Activated naive CD4-positive, alpha-beta T cell treated with anti-CD3 and anti-CD28 coated beads, Interleukin-2, amount 50 U/mL, for 24 hours (primary cell): ENCODE measurements at regions not wholly inside any gene's neighbourhood (a gene's known extent, or its start where the extent isn't known, plus 50 kb on each side); places are given as distances from the start of the nearest gene placed in this dataset.

Source experiments
- H3K27ac Mint-ChIP-seq: one replicate; pipeline ENCODE4 v1.8.0; 2021; ENCODE audit warnings: mild to moderate bottlenecking, mixed read lengths
- H3K27me3 Mint-ChIP-seq: one replicate; pipeline ENCODE4 v1.8.0; 2021; ENCODE audit warnings: mixed read lengths
- H3K36me3 Mint-ChIP-seq: one replicate; pipeline ENCODE4 v1.8.0; 2021; ENCODE audit warnings: mixed read lengths
- H3K4me1 Mint-ChIP-seq: one replicate; pipeline ENCODE4 v1.8.0; 2021; ENCODE audit warnings: mixed read lengths
- H3K4me3 Mint-ChIP-seq: one replicate; pipeline ENCODE4 v1.8.0; 2021; ENCODE audit warnings: mild to moderate bottlenecking, mixed read lengths
- H3K9me3 Mint-ChIP-seq: one replicate; pipeline ENCODE4 v1.8.0; 2021; ENCODE audit warnings: mixed read lengths

DNA sequence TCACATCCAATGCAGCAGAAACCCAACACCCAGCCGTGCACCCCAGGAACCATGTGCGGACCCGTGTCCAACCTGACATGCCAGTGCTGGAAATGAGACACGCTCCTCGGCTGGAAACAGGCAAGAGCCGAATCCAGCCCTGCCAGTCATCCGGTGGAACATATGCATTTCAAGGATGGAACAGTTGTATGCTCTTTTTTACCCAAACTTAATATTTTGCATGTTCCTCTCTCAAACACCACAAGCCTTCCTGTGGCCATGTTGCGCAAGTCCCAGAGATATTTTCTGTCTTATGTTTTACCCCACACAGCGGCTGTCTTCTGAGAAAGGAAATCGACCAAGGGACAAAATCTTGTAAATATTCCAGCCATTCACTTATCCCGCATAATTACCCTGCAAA lies 196.9 kb downstream of the BCL11B start:
- Mint-ChIP-seq H3K36me3 (peaks cover 10% of the 10 kb centered on the region), H3K4me3 (no peak overlapping the region), H3K9me3 (no peaks in the 10 kb centered on the region), H3K27me3 (no peaks in the 10 kb centered on the region), H3K4me1 (peaks cover 9% of the 10 kb centered on the region), H3K27ac (no peak overlapping the region)

DNA sequence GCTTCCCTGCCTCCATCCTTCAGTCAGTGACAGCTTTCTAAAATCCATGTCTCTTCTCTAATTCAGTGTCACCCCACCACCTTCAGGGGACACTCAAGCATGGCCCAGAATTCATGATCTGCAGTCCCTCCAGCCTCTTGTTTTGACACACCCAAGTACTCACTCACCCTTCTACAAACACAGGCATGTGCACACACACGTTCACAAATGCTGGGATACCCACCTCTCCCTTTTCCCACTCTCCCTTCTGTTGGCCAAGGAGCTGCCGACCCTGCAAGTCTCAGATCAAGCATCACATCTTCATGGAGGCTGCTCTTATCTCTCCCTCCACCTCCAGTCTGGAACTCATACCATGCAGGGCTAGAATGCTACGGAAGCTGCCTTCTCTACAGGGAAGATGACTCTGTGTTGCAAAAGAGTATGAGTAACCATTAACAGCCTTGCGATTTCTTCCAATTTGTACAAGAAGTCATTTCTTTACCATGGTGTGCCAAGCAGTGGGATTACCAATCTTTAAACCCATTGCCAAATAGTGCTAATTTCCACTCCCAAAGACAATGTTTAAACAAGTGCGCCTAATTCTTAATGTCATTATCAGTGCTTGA lies 196.1 kb downstream of the BCL11B start:
- Mint-ChIP-seq H3K4me1 (peaks cover 9% of the 10 kb centered on the region), H3K36me3 (peaks cover 13% of the 10 kb centered on the region), H3K27ac (no peak overlapping the region), H3K4me3 (no peak overlapping the region), H3K27me3 (no peaks in the 10 kb centered on the region), H3K9me3 (peaks cover 2% of the 10 kb centered on the region)

DNA sequence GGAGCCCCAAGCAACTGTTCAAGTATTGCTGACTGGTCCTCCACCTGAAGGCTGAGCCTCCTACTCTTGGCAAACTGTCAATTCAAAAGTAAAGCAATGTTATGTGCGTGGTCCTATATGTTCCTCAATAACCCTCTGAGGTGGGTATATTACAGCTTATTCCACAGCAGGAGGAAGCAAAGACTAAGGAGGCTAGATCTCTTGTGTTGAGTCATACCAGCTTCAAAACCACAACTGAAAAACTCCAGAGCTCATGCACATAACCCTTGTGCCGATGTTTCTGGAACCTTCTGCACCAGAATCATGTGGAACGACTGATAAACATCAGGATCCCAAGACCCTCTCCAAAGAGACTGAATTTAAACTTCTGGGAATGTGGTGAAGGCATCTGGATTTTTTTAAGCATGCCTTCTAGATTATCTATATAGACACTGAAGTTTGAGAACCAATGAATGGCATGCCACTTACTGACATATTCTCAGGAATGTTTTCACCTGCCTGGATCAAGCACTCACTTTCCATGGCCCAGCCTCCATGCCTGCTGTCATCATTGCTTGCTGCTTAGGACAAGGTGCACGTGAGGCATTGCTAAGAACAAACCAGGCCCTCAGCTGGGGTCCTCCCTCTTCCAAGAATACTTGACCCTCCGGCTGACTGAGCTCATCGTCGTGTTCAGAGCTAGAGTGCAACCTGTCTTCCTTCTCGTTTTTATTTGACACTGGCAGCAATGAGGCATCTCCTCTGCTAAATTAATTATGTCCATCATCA lies 194.7 kb downstream of the BCL11B start:
- Mint-ChIP-seq H3K9me3 (peaks cover 4% of the 10 kb centered on the region), H3K27ac (no peak overlapping the region), H3K4me1 (peaks cover 9% of the 10 kb centered on the region), H3K27me3 (no peaks in the 10 kb centered on the region), H3K4me3 (no peak overlapping the region), H3K36me3 (peaks cover 9% of the 10 kb centered on the region)

DNA sequence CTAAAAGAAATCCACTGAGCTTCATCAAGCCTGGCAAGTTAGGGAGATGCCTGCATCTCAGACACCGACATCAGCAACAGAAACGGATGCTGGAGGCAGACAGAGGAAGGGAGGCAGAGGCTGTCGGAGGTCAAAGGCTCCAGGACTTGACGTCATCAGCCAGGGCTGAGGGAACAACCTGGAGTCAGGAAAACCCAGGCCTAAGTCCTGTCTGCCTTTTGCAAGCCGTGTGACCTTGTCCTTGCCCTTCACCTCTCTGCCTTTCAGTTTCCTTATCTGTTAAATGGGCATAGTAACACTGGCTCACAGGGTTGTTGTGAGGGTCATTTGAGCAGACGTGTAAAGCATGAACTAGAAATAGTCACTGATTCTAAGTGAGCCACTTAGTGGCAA lies 194.2 kb downstream of the BCL11B start:
- no peak overlapping the region for H3K27ac Mint-ChIP-seq
- H3K4me3 Mint-ChIP-seq = no peak overlapping the region
- no peaks in the 10 kb centered on the region for H3K27me3 Mint-ChIP-seq
- peaks cover 9% of the 10 kb centered on the region for H3K4me1 Mint-ChIP-seq
- H3K9me3 Mint-ChIP-seq = peaks cover 4% of the 10 kb centered on the region
- peaks cover 9% of the 10 kb centered on the region for H3K36me3 Mint-ChIP-seq

DNA sequence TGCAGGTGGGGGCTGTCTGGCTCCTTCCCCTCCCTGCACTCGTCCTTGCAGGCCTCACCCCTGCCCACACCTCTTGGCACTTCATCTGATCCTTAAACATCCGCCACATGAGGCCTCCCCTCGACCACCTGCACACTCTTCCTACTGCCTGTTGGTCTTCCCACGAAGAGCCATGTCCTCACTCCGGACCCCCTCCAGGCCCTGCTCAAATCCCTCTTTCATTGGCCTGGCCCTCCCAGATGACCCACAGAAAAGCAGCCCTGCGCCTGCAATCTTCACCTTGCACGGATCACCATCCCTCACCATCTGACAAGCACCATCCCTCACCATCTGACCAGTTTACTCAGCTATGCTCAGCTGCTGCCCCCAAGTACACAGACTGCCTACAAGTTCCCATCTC lies 193.6 kb downstream of the BCL11B start:
- Mint-ChIP-seq H3K36me3 (peaks cover 9% of the 10 kb centered on the region), H3K9me3 (peaks cover 4% of the 10 kb centered on the region), H3K4me1 (peaks cover 9% of the 10 kb centered on the region), H3K27me3 (no peaks in the 10 kb centered on the region), H3K27ac (no peak overlapping the region), H3K4me3 (no peak overlapping the region)

DNA sequence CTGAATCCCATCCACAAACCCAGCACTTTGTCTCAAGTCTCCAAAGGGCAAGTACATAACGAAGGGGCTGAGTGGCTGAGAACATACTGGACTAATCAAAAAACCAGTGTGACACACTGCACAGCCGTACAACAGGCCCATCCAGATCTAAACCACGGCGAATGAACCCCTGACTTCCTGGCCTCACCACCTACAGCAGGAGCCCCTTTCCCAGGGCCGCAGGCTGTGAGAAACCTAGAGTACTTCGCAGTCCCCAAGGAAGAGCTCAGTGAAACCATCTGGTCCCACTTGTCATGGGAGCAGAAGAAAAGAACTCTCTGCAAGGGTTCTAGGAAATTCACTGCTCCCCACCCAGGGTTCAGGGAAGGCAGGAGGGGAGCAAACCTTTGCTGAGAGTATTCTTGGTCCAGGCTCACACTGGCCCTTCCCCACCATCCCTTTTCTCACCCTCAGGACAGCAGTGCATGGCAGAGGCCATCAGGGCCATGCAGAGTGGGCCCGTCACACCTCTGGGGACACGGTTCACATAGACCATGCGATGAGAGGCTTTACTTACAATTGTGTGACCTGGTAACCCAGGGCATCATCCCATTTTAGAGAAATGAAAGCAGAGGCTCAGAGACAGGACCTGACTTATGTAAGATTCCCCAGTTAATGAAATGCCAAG lies 192.8 kb downstream of the BCL11B start:
- Mint-ChIP-seq H3K4me1 (peaks cover 9% of the 10 kb centered on the region), H3K9me3 (peaks cover 7% of the 10 kb centered on the region), H3K36me3 (peaks cover 12% of the 10 kb centered on the region), H3K27ac (no peak overlapping the region), H3K4me3 (no peak overlapping the region), H3K27me3 (no peaks in the 10 kb centered on the region)

DNA sequence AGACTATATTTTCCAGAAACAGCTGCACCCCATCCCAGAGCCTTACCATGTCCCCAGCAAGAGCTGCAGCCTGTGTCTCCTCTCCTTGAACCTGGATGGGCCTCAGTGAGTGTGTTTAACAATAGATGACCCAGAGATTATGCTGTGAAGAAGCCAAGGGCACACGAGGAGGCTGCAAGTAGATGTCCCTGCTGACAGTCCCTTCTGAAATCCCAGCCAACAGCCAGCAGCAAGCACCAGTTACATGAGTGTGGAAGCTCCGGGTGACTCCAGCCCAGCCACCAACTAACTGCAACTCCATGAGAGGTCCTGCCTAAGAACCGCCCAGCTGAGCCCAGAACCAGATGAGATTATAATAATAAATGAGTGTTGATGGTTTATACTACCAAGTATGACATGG lies 191.7 kb downstream of the BCL11B start:
- H3K27me3 Mint-ChIP-seq = no peaks in the 10 kb centered on the region
- peaks cover 9% of the 10 kb centered on the region for H3K4me1 Mint-ChIP-seq
- H3K4me3 Mint-ChIP-seq = no peak overlapping the region
- H3K27ac Mint-ChIP-seq = no peak overlapping the region
- peaks cover 12% of the 10 kb centered on the region for H3K36me3 Mint-ChIP-seq
- H3K9me3 Mint-ChIP-seq = peaks cover 10% of the 10 kb centered on the region

DNA sequence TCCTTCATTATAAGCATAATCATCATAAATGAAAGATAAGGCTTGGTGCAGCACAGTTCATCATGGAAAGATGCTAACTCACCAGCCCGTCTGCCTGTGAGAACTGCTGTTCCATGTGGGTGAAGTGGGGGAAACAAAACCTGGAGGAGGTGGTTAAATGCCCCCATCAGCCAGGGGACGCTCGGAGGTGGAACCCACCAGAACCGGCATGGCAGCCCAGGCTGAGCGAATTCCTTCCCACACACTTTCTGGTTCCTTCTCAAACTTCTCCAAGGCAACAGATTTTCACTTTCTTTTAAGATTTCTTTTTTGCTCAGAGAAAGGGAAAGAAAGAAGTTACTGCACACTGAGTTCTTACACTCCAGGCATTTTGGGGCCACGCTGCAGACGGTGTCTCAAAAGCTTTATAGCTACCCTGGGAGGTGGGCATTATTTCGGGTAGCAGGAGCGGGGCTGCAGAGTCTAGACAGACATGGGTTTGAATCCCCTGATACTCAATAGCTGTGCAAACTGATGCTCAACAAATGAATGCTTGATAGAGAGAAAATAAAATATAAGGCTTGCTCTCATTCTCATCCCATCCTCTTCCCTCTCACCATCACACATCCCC lies 190.7 kb downstream of the BCL11B start:
- peaks cover 15% of the 10 kb centered on the region for H3K9me3 Mint-ChIP-seq
- H3K4me1 Mint-ChIP-seq = peaks cover 9% of the 10 kb centered on the region
- H3K27me3 Mint-ChIP-seq = no peaks in the 10 kb centered on the region
- peaks cover 15% of the 10 kb centered on the region for H3K36me3 Mint-ChIP-seq
- H3K27ac Mint-ChIP-seq = no peak overlapping the region
- H3K4me3 Mint-ChIP-seq = no peak overlapping the region

DNA sequence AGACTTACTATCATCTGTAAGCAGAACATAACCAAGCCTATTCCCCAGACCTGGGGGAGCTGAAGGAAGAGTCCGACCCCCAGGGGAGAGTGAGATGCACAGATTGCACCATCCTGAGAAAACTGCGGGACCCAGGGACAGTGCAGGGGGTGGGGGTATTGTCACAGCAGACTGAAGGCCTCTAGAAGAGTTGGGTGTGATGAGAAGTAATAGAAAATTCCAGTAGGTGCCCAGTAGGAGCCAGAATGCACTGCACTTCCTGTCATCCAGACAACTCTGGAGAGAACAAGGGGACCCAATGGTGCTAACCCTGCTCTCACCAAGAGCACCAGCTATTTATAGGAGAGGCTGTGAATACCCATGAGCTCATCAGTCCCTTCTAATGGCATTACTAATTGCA lies 190.1 kb downstream of the BCL11B start:
- H3K36me3 Mint-ChIP-seq = peaks cover 16% of the 10 kb centered on the region
- H3K4me1 Mint-ChIP-seq = peaks cover 5% of the 10 kb centered on the region
- no peaks in the 10 kb centered on the region for H3K27me3 Mint-ChIP-seq
- no peak overlapping the region for H3K4me3 Mint-ChIP-seq
- H3K9me3 Mint-ChIP-seq = peaks cover 18% of the 10 kb centered on the region
- no peak overlapping the region for H3K27ac Mint-ChIP-seq

DNA sequence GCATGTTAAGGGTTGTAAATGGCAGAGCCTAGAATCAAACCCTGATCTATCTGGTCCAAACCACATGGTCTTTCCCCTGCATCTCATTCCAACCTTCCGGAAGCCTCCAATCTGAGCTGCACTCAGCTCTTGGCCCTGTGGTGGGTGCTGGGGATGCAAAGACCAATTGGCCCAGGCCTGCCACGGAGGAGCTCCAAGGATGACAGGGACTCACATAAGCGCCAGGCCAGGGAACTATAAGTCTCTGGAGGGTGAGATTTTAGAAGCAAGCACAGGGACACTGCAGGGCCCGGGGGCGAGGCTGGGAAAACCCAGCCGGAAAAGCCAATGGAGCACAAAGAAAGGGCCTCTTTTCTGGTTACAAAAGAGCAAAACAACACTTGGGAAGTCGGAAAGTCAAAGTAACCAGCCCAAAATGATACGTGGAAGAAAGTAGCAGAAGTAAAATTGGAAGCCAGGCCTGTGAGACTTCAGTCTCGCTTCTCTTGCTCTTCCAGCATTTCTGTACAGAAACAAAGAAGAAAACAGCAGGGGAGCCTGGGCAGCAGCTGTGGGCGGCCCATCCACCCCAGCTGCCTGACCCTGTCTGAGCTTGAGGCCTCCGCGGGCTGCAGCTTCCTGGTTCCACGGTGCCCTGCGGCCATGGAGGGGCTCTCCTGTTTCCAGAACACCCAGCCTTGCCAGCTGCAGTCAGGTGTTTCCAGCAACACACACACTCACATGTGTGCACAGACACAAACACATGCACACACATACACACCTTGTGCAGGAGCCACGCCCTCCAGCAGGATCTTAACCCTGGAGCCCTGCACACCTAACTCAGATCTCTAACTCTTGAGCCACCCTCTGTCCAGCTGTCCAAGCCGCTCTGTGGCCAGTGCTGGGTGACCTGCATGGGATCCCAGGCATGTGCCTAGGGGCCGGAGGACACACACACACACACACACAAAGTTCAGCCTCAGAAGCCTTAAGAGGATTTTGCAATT lies 178.2 kb downstream of the BCL11B start:
- Mint-ChIP-seq H3K4me1 (no peaks in the 10 kb centered on the region), H3K4me3 (no peak overlapping the region), H3K27me3 (no peaks in the 10 kb centered on the region), H3K27ac (no peak overlapping the region), H3K36me3 (peaks cover 16% of the 10 kb centered on the region), H3K9me3 (no peaks in the 10 kb centered on the region)

DNA sequence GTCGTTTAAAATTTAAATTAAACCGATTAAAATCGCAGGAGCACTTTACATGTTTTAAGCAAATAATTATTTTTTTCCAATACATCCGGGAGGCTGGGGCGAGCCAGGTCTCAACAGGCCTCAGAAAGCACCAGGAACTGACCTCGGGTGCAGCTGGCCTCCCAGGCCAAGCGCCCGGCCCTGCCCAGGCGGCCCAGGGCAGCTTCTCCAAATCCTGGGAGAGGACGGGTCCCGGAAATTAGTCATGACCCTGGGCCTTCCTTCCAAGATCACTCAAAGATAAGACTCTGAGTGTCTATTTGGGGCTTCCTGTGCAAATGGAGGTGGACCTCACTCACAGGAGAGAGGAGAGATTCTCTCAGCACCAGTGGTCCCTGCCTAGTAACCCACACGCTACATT lies 177.1 kb downstream of the BCL11B start:
- Mint-ChIP-seq H3K9me3 (no peaks in the 10 kb centered on the region), H3K27ac (peak overlapping the region; percentile 59), H3K4me3 (no peak overlapping the region), H3K4me1 (no peaks in the 10 kb centered on the region), H3K27me3 (no peaks in the 10 kb centered on the region), H3K36me3 (peaks cover 13% of the 10 kb centered on the region)

DNA sequence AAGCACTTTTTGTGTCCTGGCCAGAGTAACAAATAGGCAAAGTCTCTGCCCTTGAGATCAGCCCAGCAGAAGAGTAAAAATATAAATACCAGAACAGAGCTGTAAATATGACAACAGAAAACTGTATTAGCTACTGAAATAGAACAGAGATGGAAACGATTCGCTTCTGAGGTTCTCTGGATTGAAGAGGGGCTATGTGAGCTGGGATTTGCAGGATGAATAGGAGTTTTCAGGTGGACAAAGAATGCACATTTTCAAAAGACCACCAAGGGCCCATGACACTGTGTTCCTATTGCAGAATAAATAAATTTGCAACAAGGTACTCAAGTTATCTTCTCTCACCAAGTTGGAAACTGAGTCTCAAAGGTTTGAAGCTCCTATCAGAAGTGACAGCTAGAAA lies 176.6 kb downstream of the BCL11B start:
- Mint-ChIP-seq H3K4me1 (no peaks in the 10 kb centered on the region), H3K36me3 (peaks cover 13% of the 10 kb centered on the region), H3K4me3 (no peak overlapping the region), H3K27me3 (no peaks in the 10 kb centered on the region), H3K9me3 (no peaks in the 10 kb centered on the region), H3K27ac (no peak overlapping the region)

DNA sequence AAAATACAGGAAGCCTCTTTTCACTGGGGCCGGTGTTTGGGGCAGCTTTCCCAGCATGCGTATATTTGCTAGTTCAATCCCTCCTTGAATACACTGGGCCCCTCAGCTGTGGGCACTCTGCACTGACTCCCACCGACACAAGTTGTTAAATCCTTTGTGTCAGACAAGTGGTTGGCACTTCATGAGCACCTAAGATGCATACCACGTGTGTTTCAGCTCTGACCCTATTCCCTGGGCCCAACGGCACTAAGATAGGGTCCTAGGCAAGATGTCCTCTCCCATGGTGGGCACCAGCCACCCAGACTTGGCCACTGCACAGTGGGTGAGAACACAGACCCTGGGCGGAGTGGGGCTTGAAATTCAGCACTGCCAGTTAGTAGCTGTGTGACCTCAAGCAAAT lies 173.8 kb downstream of the BCL11B start:
- Mint-ChIP-seq H3K4me3 (no peak overlapping the region), H3K27me3 (no peaks in the 10 kb centered on the region), H3K36me3 (peaks cover 2% of the 10 kb centered on the region), H3K4me1 (peaks cover 5% of the 10 kb centered on the region), H3K27ac (no peak overlapping the region), H3K9me3 (no peaks in the 10 kb centered on the region)

DNA sequence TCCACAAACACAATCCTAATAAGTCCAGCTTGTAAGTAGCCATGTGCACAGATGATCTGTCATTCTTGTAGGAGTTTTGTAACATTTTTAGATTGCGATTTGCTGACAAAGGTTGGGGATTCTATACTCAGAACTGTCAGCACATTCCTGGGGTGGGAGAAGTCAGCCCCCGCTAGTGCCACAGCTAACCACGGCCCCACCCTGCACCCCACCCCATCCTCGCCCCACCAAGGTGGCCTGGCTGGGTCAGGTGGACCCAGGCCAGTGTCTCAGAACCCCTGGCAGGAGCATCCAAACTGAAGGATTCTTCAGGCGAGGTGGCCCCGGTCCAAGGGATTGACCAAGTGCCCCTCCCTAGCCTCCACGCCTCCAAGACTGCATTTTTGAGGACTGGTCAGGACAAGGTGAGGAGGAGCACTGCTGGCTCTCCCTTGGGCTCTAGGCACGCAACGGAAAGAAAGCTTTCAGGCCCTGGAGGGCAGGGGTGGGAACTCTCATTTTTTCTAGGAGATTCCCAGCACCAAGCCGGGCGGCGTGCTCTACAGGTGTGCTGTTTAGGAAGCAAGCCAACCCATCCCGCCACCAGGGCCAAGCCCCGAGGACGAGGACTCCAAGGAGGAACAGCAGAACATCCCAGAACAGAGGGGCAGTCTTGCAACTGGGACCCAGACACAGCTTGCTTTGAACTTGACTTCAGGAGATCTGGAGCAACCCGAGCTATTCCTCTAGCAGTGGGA lies 172.8 kb downstream of the BCL11B start:
- no peak overlapping the region for H3K27ac Mint-ChIP-seq
- H3K9me3 Mint-ChIP-seq = peaks cover 2% of the 10 kb centered on the region
- H3K4me1 Mint-ChIP-seq = peaks cover 5% of the 10 kb centered on the region
- H3K27me3 Mint-ChIP-seq = no peaks in the 10 kb centered on the region
- peaks cover 2% of the 10 kb centered on the region for H3K36me3 Mint-ChIP-seq
- no peak overlapping the region for H3K4me3 Mint-ChIP-seq
